SIG-M5 (cell line): ENCODE measurements at regions not wholly inside any gene's neighbourhood (a gene's known extent, or its start where the extent isn't known, plus 50 kb on each side); places are given as distances from the start of the nearest gene placed in this dataset.
A peak's percentile ranks its signal among the peaks of the same experiment; 100 is the strongest.

Experiments
- DNase-seq: peaks from one replicate; lab custom pipeline; 2025; lab: John Stamatoyannopoulos, UW

DNA sequence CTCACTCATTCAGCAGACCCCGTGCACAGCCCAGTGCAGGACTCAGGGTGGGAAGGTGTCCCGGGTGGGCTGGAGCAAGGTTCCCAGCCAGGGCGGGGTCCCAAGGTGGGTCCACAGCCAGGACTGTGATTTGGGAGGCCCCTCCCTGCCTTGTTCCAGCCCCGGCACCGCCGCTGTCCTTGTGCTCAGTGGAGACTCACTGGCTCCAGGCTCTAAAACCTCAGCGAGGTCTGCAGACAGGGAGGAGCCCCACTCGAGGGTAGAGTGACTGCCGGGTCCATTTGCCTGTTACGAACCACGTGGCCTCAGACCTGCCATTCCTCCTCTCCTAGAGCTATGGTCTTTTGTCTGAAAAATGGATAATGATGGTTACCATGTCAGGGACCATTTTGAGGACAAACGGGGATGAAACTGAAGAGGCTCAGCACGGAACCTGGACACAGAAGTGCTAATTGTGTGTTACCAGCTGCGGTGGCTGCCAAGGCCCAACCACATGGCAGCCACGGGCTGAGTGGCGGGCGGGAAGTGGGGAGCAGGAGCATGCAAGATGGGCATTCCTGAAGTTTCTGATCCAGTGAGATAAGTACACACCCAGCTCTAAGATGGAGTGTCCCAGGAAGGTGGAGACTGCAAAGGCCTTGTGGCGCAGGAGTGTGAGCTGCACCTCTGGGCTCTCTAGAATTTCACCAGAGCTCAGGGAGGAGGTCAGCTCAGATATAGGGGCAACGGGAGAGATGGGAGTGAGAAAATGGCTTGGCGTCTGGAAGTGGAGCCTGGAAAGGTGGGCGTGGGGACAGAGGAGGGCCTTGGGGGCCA is 317.6 kb downstream of the SEC14L1 start:
- no peak for DNase-seq

DNA sequence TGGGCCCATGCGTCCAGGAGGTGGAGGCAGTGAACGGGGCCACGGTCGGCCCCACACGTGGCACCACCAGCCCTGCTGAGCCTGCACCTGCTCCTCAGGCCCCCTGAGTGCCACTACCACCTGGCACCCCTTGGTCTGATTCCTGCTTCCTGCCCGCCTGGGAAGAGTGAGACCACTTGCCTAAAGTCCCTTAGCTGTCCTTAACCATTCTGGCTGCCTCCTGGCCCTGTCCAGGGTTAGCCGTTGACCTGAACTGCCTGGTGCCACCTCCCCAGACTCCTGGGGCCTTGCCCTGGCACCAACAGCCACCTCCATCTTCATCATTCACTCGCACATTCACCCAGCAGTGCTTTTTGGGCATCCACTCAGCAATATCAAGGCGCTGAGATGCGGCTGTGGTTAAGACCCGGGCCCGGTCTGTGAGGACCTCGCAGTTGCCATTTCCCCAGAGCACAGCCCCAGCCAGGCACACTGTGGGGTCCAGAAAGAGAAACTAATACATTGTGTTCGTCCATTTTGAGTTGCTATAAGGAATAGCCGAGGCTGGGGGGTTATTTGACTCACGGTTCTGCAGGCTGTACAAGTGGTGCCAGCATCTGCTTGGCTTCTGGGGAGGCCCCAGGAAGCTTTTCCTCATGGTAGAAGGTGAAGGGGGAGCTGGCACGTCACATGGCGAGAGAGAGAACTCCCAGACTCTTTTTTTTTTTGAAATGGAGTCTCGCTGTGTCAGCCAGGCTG is 318.4 kb downstream of the SEC14L1 start:
- DNase-seq = no peak

- DNase-seq = no peak
Observed at GRCh38 chr17:77460514-77461046, 319.8 kb downstream of the SEC14L1 start.

GRCh38 chr17:77461277-77462057 is 320.7 kb downstream of the SEC14L1 start:
- no peak for DNase-seq

DNA sequence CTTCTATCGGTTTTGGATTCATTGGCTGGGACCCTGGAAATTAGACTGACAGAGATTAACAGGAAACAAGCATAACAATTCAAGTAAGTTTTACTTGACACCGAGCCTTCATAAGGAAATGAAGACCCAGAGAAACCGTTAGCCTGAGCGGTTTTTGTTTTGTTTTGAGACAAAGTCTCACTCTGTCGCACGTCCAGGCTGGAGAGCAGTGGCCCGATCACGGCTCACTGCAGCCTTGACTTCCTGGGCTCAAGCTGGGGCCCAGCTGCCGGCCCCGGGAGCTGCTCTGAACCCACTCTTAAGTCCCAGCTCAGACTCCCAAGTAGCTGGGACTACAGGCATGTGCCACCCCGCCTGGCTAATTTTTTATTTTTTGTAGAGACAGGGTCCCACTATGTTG is 321.3 kb downstream of the SEC14L1 start:
- DNase-seq = no peak

- no peak for DNase-seq
Observed at GRCh38 chr17:77462553-77463497, 322.1 kb downstream of the SEC14L1 start.

- DNase-seq = no peak
Observed at GRCh38 chr17:77464988-77465357, 324.2 kb downstream of the SEC14L1 start.

DNA sequence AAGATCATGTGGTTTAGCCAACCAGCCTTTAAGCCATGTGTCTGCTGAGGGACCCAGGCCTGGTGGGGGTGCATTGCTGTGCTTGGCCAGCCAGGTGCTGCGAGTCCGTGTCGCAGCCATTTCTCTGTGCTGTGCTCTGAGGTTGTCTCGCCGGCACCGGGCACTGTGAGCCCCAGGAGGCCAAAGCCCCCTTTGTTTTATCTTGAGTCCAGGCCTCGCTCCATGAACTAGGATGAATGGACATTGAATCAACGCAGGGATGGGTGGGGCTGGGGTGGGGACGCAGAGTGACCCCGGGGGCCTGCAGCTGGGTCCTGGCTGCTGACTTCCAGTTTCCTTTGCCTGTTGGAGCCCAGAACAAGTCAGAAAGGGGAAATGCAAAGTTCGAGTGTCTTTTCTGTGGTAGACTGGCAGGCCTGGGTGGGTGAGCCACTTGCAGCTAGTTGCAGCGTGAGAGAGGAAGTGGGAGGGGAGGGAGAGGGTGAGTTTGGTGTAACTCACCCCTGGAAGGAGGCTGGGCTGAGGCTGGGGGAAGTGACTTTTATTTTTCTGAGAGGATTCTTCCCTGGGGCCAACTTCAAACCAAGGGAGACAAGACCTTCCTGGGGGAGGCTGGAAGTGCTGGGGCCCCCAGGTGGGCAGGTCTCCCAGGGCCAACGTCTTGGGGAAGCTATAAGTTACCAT is 324.7 kb downstream of the SEC14L1 start:
- peak; percentile 90 for DNase-seq

- DNase-seq = no peak
Observed at GRCh38 chr17:77466140-77466539, 325.4 kb downstream of the SEC14L1 start.

GRCh38 chr17:77466596-77467223 is 325.9 kb downstream of the SEC14L1 start:
- DNase-seq = no peak

GRCh38 chr17:77467521-77467920 is 326.8 kb downstream of the SEC14L1 start:
- no peak for DNase-seq

DNA sequence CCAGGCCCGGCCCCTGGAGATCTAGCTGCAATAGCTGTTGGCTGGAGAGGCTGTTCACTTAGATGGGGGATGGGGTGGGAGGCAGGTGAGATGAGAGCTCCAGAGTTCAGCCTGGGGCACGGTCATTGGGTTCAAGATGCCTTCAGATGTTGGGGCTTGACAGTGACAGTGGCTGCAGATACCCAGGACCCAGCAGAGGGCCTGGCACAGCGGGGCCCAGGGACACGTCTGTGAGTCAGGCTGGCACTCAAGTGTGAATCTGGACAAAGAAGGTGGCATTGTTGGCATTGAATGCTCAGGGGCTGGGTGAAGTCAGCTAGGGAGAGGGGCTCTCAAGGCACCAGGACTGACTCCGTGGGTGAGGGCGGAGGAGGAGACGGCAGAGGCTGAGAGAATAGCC is 328.1 kb downstream of the SEC14L1 start:
- no peak for DNase-seq

- DNase-seq = no peak
Observed at GRCh38 chr17:77470330-77470786, 329.6 kb downstream of the SEC14L1 start.

- DNase-seq = no peak
Observed at GRCh38 chr17:77470800-77471733, 330.3 kb downstream of the SEC14L1 start.

- no peak for DNase-seq
Observed at GRCh38 chr17:77471984-77472461, 331.3 kb downstream of the SEC14L1 start.

GRCh38 chr17:77472468-77473310 is 331.9 kb downstream of the SEC14L1 start:
- no peak for DNase-seq

GRCh38 chr17:77473615-77474226 is 333.0 kb downstream of the SEC14L1 start:
- DNase-seq = no peak
